OCI-LY7 (cell line): ENCODE measurements at regions not wholly inside any gene's neighbourhood (a gene's known extent, or its start where the extent isn't known, plus 50 kb on each side); places are given as distances from the start of the nearest gene placed in this dataset.

Source experiments
- BruUV-seq: library from RNA; stranded (reverse); fragments of 400-500 nt; replicated peaks from 2 replicates; lab custom pipeline; 2021; lab: Mats Ljungman, UMichigan
- CTCF ChIA-PET: fragments of 300-600 bp; sonication (Branson Sonifier 250); formaldehyde crosslinking; loops from one replicate; lab custom pipeline; 2022; ENCODE audit warnings: antibody characterized with exemption; ENCODE audit not compliant: unreplicated experiment; lab: Charles Lee
- POLR2A ChIA-PET: fragments of 300-600 bp; sonication (Branson Sonifier 250); formaldehyde crosslinking; loops from one replicate; lab custom pipeline; 2022; ENCODE audit warnings: antibody characterized with exemption; lab: Charles Lee
- DNase-seq: peaks from one replicate; pipeline ENCODE4 v3.0.0-alpha.2; 2015; ENCODE audit warnings: low spot score
- H2AFZ ChIP-seq: fragments of 200-600 bp; sonication (generic), shearing (Covaris generic); 2 replicates; pipeline ENCODE4 v1.6.1; 2014; ENCODE audit warnings: mild to moderate bottlenecking, antibody characterized with exemption, low read length, moderate library complexity
- H3K27ac ChIP-seq: fragments of 200-600 bp; sonication (generic); 2 replicates; pipeline ENCODE4 v1.5.1; 2014; ENCODE audit warnings: mixed run types, low read depth, mild to moderate bottlenecking, moderate library complexity, low read length, inconsistent platforms; ENCODE audit not compliant: poor library complexity, severe bottlenecking
- H3K36me3 ChIP-seq: fragments of 200-600 bp; sonication (generic); 2 replicates; pipeline ENCODE4 v1.6.1; 2014; ENCODE audit warnings: mild to moderate bottlenecking, antibody characterized with exemption, low read length, moderate library complexity, mixed read lengths; ENCODE audit not compliant: insufficient read depth
- H3K4me1 ChIP-seq: fragments of 200-600 bp; sonication (generic); 2 replicates; pipeline ENCODE4 v1.5.1; 2014; ENCODE audit warnings: mild to moderate bottlenecking, low read length; ENCODE audit not compliant: insufficient read depth, poor library complexity, severe bottlenecking
- H3K4me2 ChIP-seq: fragments of 200-600 bp; sonication (generic); 2 replicates; pipeline ENCODE4 v1.6.1; 2014; ENCODE audit warnings: mild to moderate bottlenecking, low read length
- H3K4me3 ChIP-seq: fragments of 200-600 bp; sonication (generic); 2 replicates; pipeline ENCODE4 v1.5.1; 2014; ENCODE audit warnings: mild to moderate bottlenecking, low read depth, low read length; ENCODE audit not compliant: poor library complexity, severe bottlenecking
- H3K79me2 ChIP-seq: fragments of 200-600 bp; sonication (generic); 2 replicates; pipeline ENCODE4 v1.6.1; 2016; ENCODE audit warnings: low read depth, mild to moderate bottlenecking, low read length, moderate library complexity, mixed read lengths; ENCODE audit not compliant: insufficient read depth
- H3K9me2 ChIP-seq: fragments of 200-600 bp; sonication (generic); 2 replicates; pipeline ENCODE4 v1.6.1; 2016; ENCODE audit warnings: mild to moderate bottlenecking, low read length, mixed read lengths; ENCODE audit not compliant: insufficient read depth
- H3K9me3 ChIP-seq: fragments of 200-600 bp; sonication (generic); 2 replicates; pipeline ENCODE4 v1.6.1; 2014; ENCODE audit warnings: mild to moderate bottlenecking, mixed run types, low read length, mixed read lengths
- H4K20me1 ChIP-seq: fragments of 200-600 bp; sonication (generic); 2 replicates; pipeline ENCODE4 v1.6.1; 2014; ENCODE audit warnings: mild to moderate bottlenecking, antibody characterized with exemption, low read length, moderate library complexity, mixed read lengths; ENCODE audit not compliant: insufficient read depth
- EZH2phosphoT487 ChIP-seq: fragments of 200-600 bp; sonication (generic); IDR thresholded peaks from 2 replicates; pipeline ENCODE4 v1.6.1; 2018; ENCODE audit warnings: low read depth, borderline replicate concordance, mild to moderate bottlenecking, mixed run types, antibody characterized with exemption, low read length, moderate library complexity, mixed read lengths
- intact Hi-C: fragments of 100-400 bp; cut with micrococcal nuclease; formaldehyde crosslinking; loops from one replicate; pipeline ENCODE4 v1.10.0; 2022; ENCODE audit not compliant: unreplicated experiment
- TF ChIP-seq, protein P1 (sequence below): fragments of 200-600 bp; sonication (generic); conservative IDR thresholded peaks from 2 replicates; pipeline ENCODE4 v1.5.1; 2014; ENCODE audit warnings: mild to moderate bottlenecking, antibody characterized with exemption, low read length, moderate library complexity, mixed read lengths

DNA sequence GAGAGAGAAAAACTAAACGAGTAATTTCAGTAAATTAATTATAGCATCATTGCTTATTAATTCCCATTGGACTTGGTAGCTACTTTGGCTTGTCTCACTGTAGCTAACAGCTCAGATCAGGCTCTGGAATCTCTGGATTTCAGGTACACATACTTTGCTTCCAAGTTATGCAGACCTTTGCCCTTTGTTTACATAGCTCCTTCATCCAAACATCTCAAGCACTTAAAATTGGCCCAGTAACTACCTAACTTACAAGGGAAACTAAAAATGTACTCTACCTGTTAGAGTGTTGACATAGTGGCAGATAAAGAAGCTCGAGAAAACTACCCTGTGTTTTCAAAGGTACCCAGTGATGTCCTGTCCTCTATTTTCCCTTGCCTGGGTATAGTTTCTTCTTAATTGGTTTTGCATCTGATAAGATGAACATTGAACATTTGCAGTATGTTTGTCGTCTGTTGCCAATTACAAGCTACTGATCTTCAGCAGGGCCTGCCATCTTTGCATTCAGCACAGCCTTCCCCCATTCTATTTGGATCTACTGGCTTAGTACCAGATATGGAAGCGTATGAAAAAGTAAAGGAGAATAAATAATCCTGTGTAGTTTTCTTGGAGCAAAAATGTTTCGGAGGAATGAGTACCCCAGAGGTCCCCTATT, 601.5 kb upstream of the FANCL start:
- POLR2A ChIA-PET = interaction anchor here (0.6 kb wide), 2 partner anchors 47 to 707 kb away, joined by 3 to 4 read pairs; no protein-coding TSS in a partner anchor
- intact Hi-C loops = no loop called here
- no TSS peak for BruUV-seq
- Histone ChIP-seq H4K20me1 (no peaks in the 10 kb centered on the region), H3K4me3 (no peak overlapping the region), H3K79me2 (no peaks in the 10 kb centered on the region), H2AFZ (no peak overlapping the region), H3K9me3 (no peaks in the 10 kb centered on the region), H3K9me2 (no peaks in the 10 kb centered on the region), H3K4me1 (no peaks in the 10 kb centered on the region), H3K27ac (no peak overlapping the region), H3K36me3 (no peaks in the 10 kb centered on the region), H3K4me2 (no peak overlapping the region)
- CTCF ChIA-PET = no interaction called here
- TF ChIP-seq EZH2phosphoT487 = no peak
- TF ChIP-seq, protein P1, sequence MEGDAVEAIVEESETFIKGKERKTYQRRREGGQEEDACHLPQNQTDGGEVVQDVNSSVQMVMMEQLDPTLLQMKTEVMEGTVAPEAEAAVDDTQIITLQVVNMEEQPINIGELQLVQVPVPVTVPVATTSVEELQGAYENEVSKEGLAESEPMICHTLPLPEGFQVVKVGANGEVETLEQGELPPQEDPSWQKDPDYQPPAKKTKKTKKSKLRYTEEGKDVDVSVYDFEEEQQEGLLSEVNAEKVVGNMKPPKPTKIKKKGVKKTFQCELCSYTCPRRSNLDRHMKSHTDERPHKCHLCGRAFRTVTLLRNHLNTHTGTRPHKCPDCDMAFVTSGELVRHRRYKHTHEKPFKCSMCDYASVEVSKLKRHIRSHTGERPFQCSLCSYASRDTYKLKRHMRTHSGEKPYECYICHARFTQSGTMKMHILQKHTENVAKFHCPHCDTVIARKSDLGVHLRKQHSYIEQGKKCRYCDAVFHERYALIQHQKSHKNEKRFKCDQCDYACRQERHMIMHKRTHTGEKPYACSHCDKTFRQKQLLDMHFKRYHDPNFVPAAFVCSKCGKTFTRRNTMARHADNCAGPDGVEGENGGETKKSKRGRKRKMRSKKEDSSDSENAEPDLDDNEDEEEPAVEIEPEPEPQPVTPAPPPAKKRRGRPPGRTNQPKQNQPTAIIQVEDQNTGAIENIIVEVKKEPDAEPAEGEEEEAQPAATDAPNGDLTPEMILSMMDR = no peak
- no peak for DNase-seq

DNA sequence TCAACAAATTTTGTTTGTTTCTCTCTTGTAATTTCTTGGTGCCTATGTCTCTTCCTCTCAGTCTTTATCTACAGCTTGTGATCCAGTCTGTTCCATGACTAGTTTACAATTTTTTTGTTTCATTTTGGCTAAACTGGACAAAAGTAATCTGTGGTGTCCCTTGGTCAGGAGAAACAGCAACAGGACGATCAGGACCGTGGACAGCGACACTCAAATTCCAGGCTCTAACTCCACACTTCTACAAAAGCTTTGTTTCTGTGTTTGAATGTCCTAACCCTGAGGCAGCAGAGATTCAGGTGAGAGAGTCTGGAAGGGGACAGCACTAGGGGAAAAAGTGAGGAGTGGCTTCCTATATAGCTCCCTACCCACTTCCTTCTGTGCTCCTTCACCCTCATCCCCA, 593.3 kb upstream of the FANCL start:
- TF ChIP-seq EZH2phosphoT487 = no peak
- TF ChIP-seq, protein P1 = no peak
- no peak overlapping the region for H3K4me3 ChIP-seq
- CTCF ChIA-PET = interaction anchor here (0.5 kb wide), 1 partner anchor 279 kb away, joined by 3 read pairs; no protein-coding TSS in a partner anchor
- H3K79me2 ChIP-seq = no peaks in the 10 kb centered on the region
- POLR2A ChIA-PET = interaction anchor here (0.8 kb wide), 1 partner anchor 122 kb away, joined by 4 read pairs; no protein-coding TSS in a partner anchor
- no peaks in the 10 kb centered on the region for H4K20me1 ChIP-seq
- no peak for DNase-seq
- no peaks in the 10 kb centered on the region for H3K9me2 ChIP-seq
- H3K4me1 ChIP-seq = no peaks in the 10 kb centered on the region
- BruUV-seq = no TSS peak
- no peak overlapping the region for H2AFZ ChIP-seq
- no peak overlapping the region for H3K27ac ChIP-seq
- H3K36me3 ChIP-seq = no peaks in the 10 kb centered on the region
- no peak overlapping the region for H3K4me2 ChIP-seq
- H3K9me3 ChIP-seq = no peaks in the 10 kb centered on the region
- intact Hi-C loops = no loop called here

DNA sequence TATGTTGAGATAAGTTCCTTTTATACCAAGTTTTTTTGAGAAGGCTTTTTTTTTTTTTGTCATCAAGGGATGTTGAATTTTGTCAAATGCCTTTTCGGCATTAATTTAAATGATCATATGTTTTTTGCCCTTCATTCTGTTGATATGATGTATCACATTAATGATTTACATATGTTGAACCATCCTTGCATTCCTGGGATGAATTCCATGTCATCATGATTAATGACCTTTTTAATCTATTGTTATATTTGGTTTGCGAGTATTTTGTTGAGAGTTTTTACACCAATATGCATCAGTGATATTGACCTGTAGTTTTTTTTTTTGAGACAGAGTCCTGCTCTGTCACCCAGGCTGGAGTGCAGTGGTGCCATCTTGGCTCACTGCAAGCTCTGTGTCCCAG, 585.7 kb upstream of the FANCL start:
- Histone ChIP-seq H3K27ac (no peak overlapping the region), H3K4me1 (no peaks in the 10 kb centered on the region), H3K79me2 (no peaks in the 10 kb centered on the region), H3K9me2 (no peaks in the 10 kb centered on the region), H3K4me2 (no peak overlapping the region), H3K4me3 (no peak overlapping the region), H3K9me3 (no peaks in the 10 kb centered on the region), H2AFZ (no peak overlapping the region), H3K36me3 (no peaks in the 10 kb centered on the region), H4K20me1 (no peaks in the 10 kb centered on the region)
- TF ChIP-seq, protein P1 = no peak
- no peak for TF ChIP-seq EZH2phosphoT487
- ChIA-PET POLR2A (interaction anchor here (0.7 kb wide), 1 partner anchor 244 kb away, joined by 3 read pairs; no protein-coding TSS in a partner anchor), CTCF (no interaction called here)
- DNase-seq = no peak
- BruUV-seq = no TSS peak
- intact Hi-C loops = no loop called here
